Neural cell (in vitro differentiated cells): ENCODE measurements at regions not wholly inside any gene's neighbourhood (a gene's known extent, or its start where the extent isn't known, plus 50 kb on each side); places are given as distances from the start of the nearest gene placed in this dataset.

Experiments used
- EP300 ChIP-seq: fragments of 450-650 bp; conservative IDR thresholded peaks from 2 replicates; pipeline ENCODE4 v1.6.1; 2014; ENCODE audit warnings: antibody characterized with exemption, mild to moderate bottlenecking, moderate library complexity; ENCODE audit not compliant: poor library complexity, severe bottlenecking
- EZH2 ChIP-seq: fragments of 200-600, 300-800 bp; shearing (Covaris generic), sonication (generic); IDR thresholded peaks from 2 replicates; pipeline ENCODE4 v1.6.1; 2014; ENCODE audit warnings: antibody characterized with exemption, low read length, borderline replicate concordance, mild to moderate bottlenecking; ENCODE audit not compliant: insufficient read depth, poor library complexity, severe bottlenecking
- MXI1 ChIP-seq: fragments of 450-650 bp; conservative IDR thresholded peaks from 2 replicates; pipeline ENCODE4 v1.6.1; 2014; ENCODE audit warnings: antibody characterized with exemption, mild to moderate bottlenecking; ENCODE audit not compliant: poor library complexity, severe bottlenecking
- POLR2AphosphoS5 ChIP-seq: IDR thresholded peaks from 2 replicates; pipeline ENCODE4 v1.6.1; 2012
- RAD21 ChIP-seq: fragments of 450-650 bp; conservative IDR thresholded peaks from 2 replicates; pipeline ENCODE4 v1.6.1; 2014; ENCODE audit warnings: antibody characterized with exemption, mild to moderate bottlenecking, moderate library complexity
- SMC3 ChIP-seq: fragments of 450-650 bp; conservative IDR thresholded peaks from 2 replicates; pipeline ENCODE4 v1.6.1; 2014; ENCODE audit warnings: antibody characterized with exemption, mild to moderate bottlenecking, moderate library complexity; ENCODE audit not compliant: poor library complexity
- TF ChIP-seq, protein P1 (sequence below): fragments of 450-650 bp; IDR thresholded peaks from 2 replicates; pipeline ENCODE4 v1.5.1; 2014; ENCODE audit warnings: antibody characterized with exemption, mild to moderate bottlenecking, moderate library complexity; ENCODE audit not compliant: poor library complexity, severe bottlenecking
- TF ChIP-seq, protein P2 (sequence below): IDR thresholded peaks from 2 replicates; pipeline ENCODE4 v1.6.1; 2012; ENCODE audit warnings: borderline replicate concordance

DNA sequence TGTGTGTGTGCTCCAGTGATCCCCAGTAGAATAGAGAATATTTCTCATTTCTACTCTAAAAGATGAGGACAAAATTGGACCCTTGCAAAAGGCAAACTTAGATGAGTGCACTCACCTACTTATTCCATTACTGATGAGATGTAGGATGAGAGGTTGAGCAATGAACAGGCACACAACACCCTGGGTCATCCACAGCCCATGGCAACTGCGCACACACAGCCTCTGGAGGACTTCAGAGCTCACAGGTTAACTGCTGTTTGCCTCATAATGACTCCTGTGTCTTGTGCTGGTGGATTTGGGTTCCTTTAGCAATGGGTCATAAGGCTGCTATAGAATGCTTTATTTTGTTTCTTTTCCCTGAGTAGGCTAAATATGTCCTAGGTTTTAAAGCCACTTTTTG is 103.6 kb upstream of the TNFAIP3 start:
- TF ChIP-seq, protein P1, sequence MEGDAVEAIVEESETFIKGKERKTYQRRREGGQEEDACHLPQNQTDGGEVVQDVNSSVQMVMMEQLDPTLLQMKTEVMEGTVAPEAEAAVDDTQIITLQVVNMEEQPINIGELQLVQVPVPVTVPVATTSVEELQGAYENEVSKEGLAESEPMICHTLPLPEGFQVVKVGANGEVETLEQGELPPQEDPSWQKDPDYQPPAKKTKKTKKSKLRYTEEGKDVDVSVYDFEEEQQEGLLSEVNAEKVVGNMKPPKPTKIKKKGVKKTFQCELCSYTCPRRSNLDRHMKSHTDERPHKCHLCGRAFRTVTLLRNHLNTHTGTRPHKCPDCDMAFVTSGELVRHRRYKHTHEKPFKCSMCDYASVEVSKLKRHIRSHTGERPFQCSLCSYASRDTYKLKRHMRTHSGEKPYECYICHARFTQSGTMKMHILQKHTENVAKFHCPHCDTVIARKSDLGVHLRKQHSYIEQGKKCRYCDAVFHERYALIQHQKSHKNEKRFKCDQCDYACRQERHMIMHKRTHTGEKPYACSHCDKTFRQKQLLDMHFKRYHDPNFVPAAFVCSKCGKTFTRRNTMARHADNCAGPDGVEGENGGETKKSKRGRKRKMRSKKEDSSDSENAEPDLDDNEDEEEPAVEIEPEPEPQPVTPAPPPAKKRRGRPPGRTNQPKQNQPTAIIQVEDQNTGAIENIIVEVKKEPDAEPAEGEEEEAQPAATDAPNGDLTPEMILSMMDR, result no peak
- TF ChIP-seq SMC3 (no peak), EP300 (no peak), EZH2 (no peak), POLR2AphosphoS5 (no peak), RAD21 (no peak), MXI1 (no peak)
- TF ChIP-seq, protein P2, sequence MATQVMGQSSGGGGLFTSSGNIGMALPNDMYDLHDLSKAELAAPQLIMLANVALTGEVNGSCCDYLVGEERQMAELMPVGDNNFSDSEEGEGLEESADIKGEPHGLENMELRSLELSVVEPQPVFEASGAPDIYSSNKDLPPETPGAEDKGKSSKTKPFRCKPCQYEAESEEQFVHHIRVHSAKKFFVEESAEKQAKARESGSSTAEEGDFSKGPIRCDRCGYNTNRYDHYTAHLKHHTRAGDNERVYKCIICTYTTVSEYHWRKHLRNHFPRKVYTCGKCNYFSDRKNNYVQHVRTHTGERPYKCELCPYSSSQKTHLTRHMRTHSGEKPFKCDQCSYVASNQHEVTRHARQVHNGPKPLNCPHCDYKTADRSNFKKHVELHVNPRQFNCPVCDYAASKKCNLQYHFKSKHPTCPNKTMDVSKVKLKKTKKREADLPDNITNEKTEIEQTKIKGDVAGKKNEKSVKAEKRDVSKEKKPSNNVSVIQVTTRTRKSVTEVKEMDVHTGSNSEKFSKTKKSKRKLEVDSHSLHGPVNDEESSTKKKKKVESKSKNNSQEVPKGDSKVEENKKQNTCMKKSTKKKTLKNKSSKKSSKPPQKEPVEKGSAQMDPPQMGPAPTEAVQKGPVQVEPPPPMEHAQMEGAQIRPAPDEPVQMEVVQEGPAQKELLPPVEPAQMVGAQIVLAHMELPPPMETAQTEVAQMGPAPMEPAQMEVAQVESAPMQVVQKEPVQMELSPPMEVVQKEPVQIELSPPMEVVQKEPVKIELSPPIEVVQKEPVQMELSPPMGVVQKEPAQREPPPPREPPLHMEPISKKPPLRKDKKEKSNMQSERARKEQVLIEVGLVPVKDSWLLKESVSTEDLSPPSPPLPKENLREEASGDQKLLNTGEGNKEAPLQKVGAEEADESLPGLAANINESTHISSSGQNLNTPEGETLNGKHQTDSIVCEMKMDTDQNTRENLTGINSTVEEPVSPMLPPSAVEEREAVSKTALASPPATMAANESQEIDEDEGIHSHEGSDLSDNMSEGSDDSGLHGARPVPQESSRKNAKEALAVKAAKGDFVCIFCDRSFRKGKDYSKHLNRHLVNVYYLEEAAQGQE, result no peak
